HG02970 (cell line): ENCODE measurements at regions not wholly inside any gene's neighbourhood (a gene's known extent, or its start where the extent isn't known, plus 50 kb on each side); places are given as distances from the start of the nearest gene placed in this dataset.

ENCODE experiments used
- ATAC-seq: cut with Tn5 transposase; IDR thresholded peaks from one replicate; pipeline ENCODE4 v1.9.1; 2021; ENCODE audit warnings: mild to moderate bottlenecking, moderate library complexity, moderate number of reproducible peaks; ENCODE audit not compliant: unreplicated experiment, low FRiP score

DNA sequence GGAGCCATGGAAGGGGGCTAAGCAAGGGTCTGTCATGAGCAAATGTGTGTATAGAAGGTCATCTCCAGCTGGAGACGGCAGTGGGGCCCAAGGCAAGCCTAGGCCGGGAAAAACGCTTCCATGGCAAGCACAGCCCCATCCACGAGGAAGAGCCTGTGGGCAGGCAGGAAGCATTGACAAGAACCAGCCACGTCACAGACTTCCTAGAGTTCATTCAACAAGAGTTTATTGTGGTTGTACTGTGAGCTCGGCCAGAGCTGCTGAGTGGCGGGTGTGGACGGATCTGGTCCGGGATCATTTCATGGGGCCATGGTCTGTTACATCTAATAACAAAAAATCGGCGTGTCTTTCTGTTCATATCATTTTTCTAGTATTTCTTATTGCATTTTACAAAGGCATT, 311.7 kb downstream of the TMEM121 start:
- no peak for ATAC-seq

DNA sequence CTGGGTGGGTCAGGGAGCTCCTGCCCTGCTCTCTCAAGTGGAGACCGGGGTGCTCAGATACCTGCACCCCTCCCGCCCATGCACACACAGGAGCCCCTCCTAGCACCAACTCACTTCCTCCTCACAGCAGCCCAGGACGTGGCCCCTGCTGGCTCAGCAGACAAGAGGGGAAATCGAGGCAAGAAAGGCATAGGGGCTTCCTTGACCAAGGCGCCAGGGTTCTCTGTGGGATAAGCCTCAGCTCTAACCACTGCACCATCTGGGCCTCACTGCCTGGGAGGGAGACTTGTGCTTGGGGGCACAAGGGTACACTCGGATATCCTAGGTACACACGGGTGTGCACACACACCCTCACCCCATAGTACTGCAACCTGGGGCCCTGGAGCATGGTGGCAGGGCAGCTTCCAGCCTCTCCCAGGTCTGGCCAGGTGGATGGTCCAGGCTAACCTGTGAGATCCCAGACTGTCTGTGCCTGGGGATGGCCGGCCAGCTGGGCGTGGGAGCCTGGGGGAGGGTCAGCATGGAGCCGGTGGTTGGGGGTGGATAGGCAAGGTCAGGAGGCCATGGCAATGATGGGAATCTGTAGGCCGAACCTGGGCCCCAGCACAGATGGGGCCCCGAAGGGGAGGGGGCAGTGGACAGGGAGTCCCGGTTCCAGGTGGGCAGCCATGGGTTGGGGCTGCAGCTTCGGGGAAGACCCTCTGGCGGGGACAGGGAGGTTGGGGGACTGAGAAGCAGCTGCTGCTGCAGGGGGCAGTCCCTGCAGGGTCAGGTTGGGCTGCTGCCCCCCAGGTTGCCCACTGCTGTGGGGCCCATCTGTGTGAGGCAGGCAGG, 312.4 kb downstream of the TMEM121 start:
- no peak for ATAC-seq

DNA sequence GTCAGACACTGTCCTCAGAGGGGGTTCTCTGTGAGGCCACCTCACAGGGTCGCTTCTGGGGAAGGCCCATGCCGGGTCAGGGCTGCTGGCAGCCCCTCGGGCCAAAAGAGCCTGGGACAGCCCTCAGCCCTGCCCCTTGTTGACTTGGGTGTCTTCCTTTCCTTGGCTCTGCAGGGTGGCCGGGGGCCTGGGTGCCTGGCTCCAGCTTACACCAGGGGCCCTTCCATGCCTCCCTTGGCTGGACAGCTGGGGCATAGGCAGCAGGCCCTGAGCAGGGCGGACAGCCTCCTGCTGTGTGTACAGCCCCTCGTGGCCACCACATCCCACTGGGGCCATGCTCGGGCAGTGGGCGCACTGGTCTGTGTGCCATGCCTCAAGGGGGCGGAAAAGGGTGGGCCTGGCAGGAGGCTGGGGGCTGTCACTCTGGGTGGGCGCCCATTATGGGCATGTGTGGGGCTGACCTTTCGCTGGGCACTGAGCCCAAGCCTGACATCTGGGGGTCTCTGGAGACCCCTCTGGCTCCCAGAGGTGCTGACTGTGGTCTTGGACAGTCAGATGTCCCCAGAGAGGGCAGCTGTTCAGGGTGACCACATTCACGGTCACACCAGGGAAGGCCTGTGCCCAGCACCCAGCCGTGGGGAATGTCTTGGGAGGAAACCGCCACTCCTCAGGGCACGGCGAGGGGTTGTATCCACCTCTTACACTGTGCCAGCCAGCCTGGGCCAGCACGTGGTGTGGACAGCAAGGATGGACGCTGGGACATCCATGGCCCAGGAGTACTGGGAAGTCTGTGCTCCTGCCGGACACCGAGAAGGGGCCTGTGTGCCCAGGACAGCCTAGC, 313.3 kb downstream of the TMEM121 start:
- no peak for ATAC-seq

- no peak for ATAC-seq
Measured at GRCh38 chr14:105840266-105841021, 314.1 kb downstream of the TMEM121 start.

GRCh38 chr14:105841022-105842009, 314.9 kb downstream of the TMEM121 start:
- no peak for ATAC-seq

- no peak for ATAC-seq
Measured at GRCh38 chr14:105842105-105842504, 315.7 kb downstream of the TMEM121 start.

DNA sequence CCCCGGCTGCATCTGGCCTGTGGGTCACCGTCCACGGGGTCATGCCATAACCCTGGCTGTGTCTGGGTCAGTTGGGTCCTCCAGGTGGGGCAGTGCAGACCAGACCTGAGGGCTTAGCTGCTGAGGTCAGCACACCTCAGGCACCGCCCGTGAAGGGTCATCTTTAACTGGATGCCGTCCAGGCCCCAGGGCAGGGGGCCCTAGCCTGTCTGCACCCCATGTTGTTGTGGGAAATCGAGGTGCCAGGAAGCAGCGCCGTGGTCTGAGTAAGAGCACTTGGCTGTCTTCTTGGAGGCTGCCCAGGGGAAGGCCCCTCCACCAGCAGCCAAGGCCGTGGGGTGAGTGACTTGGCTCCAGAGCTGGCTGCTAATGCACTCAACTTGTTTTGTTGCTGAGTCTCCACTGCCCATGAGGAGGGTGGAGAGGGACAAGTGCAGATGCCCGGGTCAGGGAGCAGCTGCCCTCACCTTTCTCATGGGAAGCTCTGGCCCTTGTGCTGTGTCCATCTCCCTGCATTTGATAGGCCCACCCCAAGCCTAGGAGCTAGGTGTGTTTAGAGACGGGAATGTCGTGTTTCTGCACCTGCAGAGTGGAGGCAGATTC, 317.2 kb downstream of the TMEM121 start:
- no peak for ATAC-seq

DNA sequence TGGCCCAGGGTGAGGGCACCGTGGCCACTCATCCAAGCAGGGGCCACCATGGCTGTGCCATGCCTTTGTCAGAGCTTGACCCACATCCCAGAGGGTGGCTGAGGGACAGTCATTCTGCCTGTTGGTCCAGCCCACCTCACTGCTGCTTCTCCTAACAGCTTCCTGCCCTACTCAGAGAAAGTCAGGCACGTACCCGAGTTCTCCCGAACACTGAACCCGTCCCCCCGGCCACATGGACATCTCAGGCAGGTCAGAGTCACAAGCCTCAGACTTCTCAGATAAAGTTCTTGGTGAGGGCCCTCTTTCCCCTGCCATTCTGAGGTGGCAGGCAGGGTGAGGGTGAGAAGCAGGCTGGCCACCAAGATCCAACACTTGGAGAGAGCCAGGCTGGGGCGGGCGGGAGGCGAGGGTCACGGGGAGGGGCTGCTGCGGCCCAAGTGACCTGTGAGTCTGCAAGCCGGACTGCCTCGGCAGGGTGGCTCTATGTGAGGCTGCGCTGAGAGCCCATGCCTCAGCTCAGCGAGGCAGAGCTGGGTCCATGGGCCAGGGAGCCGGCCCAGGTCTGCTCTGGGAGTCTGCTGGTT, 317.8 kb downstream of the TMEM121 start:
- ATAC-seq: no peak

DNA sequence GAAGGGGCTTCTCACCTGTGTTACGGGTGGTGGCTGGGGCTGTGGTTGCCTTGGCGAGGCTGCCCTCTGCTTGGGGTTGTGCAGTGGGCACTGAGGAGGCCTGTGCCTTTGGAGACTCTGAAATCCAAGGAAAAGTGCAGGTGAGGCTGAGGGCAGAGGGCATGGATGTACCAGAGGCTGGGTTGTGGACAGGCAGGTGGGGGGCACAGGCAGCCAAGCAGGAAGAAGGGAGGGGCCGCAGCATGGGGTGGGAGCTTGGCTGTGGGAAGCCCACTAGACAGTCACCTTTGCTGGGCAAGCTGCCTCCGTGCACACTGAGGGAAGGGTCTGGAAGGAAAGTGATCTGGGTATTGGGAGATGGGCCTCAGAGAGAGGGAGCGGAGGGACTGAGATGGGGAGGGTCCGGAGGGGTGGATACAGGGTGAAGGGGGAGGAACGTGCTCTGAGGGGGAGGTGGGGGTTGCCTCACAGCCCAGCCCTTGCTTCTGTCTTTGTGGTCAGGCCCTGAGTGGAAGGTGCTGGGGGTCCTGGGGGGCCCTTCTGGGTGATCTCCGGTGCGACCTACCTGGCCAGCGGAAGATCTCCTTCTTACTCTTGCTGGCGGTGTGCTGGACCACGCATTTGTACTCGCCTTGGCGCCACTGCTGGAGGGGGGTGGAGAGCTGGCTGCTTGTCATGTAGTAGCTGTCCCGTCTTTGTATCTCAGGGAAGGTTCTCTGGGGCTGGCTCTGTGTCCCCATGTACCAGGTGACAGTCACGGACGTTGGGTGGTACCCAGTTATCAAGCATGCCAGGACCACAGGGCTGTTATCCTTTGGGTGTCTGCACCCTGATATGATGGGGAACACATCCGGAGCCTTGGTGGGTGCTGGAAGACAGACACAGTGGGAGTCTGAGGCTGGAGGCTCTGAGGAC, 318.7 kb downstream of the TMEM121 start:
- ATAC-seq: no peak

- no peak for ATAC-seq
Measured at GRCh38 chr14:105845725-105846309, 319.4 kb downstream of the TMEM121 start.

DNA sequence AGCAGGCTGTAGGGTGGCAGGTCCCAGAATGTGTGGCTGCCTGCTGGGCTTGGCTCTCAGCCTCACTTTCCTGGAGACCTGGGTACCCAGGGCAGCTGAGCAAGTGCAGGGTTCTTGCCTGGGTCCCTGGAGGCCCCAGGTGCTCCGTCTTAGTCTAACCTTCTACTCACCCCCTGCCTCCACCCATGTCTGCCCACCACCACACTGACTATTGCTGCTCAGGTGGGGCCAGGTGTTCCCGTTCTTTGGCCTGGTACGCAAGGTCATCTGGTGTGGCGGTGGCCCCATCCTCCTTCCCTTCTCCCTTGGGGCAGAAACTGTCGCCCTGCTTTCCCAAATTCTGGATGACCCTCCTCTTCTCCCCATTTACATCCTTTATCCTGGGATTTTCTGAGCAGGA, 319.9 kb downstream of the TMEM121 start:
- no peak for ATAC-seq

DNA sequence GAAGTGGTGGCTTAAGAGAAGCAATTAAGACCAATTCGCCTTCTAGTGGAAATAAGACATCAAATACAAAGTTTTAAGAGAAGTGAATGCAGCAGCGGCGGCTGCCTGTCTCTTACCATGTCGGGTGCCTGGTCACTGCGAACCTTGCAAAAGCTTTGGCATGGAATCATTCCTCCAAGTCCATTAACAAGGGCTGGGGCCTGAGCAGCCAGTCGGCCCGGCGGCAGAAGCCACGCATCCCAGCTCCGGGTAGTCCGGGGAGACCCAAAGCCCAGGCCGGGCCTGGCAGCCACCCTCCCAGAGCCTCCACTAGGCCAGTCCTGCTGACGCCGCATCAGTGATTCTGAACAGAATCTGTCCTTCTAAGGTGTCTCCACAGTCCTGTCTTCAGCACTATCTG, 321.0 kb downstream of the TMEM121 start:
- no peak for ATAC-seq

DNA sequence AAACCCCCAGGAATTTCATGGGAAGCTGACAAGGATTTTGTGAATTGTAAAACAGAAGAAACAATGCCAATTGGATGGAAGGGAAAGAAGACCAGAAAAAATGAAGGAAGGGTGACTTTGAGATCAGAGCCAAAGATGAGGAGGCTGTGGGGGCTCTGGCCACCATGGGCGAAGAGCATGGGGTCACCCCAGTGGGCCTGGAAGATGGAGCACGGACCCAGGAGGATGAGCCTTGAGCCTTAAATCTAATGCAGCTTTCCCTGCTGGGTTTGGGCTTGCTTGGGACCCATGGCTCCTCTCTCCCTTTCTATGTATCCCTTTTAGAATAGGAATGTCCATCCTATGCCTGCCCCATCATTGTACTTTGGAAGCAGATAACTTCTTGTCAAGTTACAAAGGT, 322.2 kb downstream of the TMEM121 start:
- no peak for ATAC-seq

DNA sequence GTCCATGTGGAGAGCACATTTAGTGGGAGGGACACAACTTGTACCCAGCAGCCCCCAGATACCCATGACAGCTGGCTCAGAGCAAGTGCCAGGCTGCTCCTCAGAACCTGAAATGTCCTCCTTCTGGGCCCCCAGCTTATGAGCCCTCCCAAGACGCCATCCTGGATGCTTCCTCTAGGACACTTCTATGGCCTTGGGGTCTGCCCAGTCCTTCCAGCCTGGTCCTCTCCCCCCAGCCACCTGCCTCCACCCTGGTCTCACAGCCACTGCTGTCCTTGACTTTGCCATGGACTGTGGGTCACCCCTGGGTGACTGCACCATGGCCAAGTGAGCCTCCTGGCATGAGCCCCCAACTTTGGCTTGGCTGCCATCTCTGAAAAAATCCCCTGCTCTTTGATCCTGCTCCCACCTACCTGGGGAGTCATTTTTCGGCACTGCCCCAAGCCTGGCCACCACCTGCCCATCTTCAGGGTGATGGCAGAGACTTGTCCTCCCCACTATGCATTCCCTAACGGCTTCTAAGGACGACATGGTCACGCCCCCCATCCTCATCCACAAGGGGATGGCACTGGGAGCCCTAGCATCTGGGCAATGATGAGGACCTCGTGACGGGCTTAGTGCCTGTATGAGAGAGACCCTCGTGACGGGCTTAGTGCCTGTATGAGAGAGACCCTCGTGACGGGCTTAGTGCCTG, 323.7 kb downstream of the TMEM121 start:
- ATAC-seq: no peak

- ATAC-seq: no peak
Measured at GRCh38 chr14:105850853-105851581, 324.6 kb downstream of the TMEM121 start.

- no peak for ATAC-seq
Measured at GRCh38 chr14:105851716-105852377, 325.5 kb downstream of the TMEM121 start.
